H9 (cell line): ENCODE measurements at regions not wholly inside any gene's neighbourhood (a gene's known extent, or its start where the extent isn't known, plus 50 kb on each side); places are given as distances from the start of the nearest gene placed in this dataset.

Source experiments
- DNase-seq: peaks from one replicate; pipeline ENCODE4 v3.0.0-alpha.2; 2017
- H2AFZ ChIP-seq: one replicate; pipeline ENCODE4 v1.6.1; 2013; ENCODE audit warnings: mild to moderate bottlenecking, low read length, control low read depth, moderate library complexity
- H2AK5ac ChIP-seq: 2 replicates; pipeline ENCODE4 v1.6.1; 2013; ENCODE audit warnings: low read length, control low read depth, mixed read lengths; ENCODE audit not compliant: insufficient read length
- H2BK120ac ChIP-seq: one replicate; pipeline ENCODE4 v1.6.1; 2013; ENCODE audit warnings: low read depth, mild to moderate bottlenecking, low read length, control low read depth, inconsistent platforms; ENCODE audit not compliant: poor library complexity, severe bottlenecking
- H2BK12ac ChIP-seq: 2 replicates; pipeline ENCODE4 v1.6.1; 2013; ENCODE audit warnings: low read length, control low read depth, mixed read lengths, low read depth; ENCODE audit not compliant: insufficient read length
- H2BK15ac ChIP-seq: 2 replicates; pipeline ENCODE4 v1.6.1; 2013; ENCODE audit warnings: low read depth, low read length, control low read depth
- H2BK20ac ChIP-seq: one replicate; pipeline ENCODE4 v1.6.1; 2013; ENCODE audit warnings: low read depth, mild to moderate bottlenecking, low read length, control low read depth, inconsistent platforms; ENCODE audit not compliant: poor library complexity, severe bottlenecking
- H2BK5ac ChIP-seq: 2 replicates; pipeline ENCODE4 v1.6.1; 2013; ENCODE audit warnings: low read length, control low read depth, mixed read lengths; ENCODE audit not compliant: insufficient read length
- H3K14ac ChIP-seq: 2 replicates; pipeline ENCODE4 v1.6.1; 2013; ENCODE audit warnings: low read length, control low read depth; ENCODE audit not compliant: insufficient read depth
- H3K18ac ChIP-seq: 2 replicates; pipeline ENCODE4 v1.6.1; 2013; ENCODE audit warnings: low read depth, mild to moderate bottlenecking, mixed read lengths, low read length, control low read depth; ENCODE audit not compliant: insufficient read length
- H3K23ac ChIP-seq: 2 replicates; pipeline ENCODE4 v1.6.1; 2013; ENCODE audit warnings: low read length, control low read depth, mixed read lengths, low read depth; ENCODE audit not compliant: insufficient read length
- H3K23me2 ChIP-seq: 2 replicates; pipeline ENCODE4 v1.6.1; 2013; ENCODE audit warnings: low read depth, mild to moderate bottlenecking, mixed read lengths, low read length, control low read depth; ENCODE audit not compliant: insufficient read length, poor library complexity, severe bottlenecking
- H3K27ac ChIP-seq: 2 replicates; pipeline ENCODE4 v1.5.1; 2013; ENCODE audit warnings: low read length, control low read depth, mixed read lengths, low read depth; ENCODE audit not compliant: insufficient read length
- H3K27me3 ChIP-seq: 2 replicates; pipeline ENCODE4 v1.6.1; 2013; ENCODE audit warnings: low read length, control low read depth, inconsistent platforms; ENCODE audit not compliant: insufficient read depth
- H3K4ac ChIP-seq: 2 replicates; pipeline ENCODE4 v1.6.1; 2013; ENCODE audit warnings: low read depth, mild to moderate bottlenecking, control low read depth, inconsistent platforms, low read length, moderate library complexity
- H3K4me1 ChIP-seq: 2 replicates; pipeline ENCODE4 v1.6.1; 2013; ENCODE audit warnings: low read length, control low read depth, inconsistent platforms; ENCODE audit not compliant: insufficient read depth
- H3K4me2 ChIP-seq: 2 replicates; pipeline ENCODE4 v1.6.1; 2013; ENCODE audit warnings: low read length, control low read depth, mixed read lengths; ENCODE audit not compliant: insufficient read length, insufficient read depth
- H3K56ac ChIP-seq: 2 replicates; pipeline ENCODE4 v1.6.1; 2013; ENCODE audit warnings: low read depth, mild to moderate bottlenecking, mixed read lengths, low read length, control low read depth; ENCODE audit not compliant: insufficient read length
- H3K79me1 ChIP-seq: 2 replicates; pipeline ENCODE4 v1.6.1; 2013; ENCODE audit warnings: low read depth, mild to moderate bottlenecking, moderate library complexity, low read length, control low read depth, inconsistent platforms; ENCODE audit not compliant: insufficient read depth, poor library complexity, severe bottlenecking
- H3K79me2 ChIP-seq: 2 replicates; pipeline ENCODE4 v1.6.1; 2013; ENCODE audit warnings: low read length, control low read depth, inconsistent platforms; ENCODE audit not compliant: insufficient read depth
- H3K9ac ChIP-seq: 2 replicates; pipeline ENCODE4 v1.6.1; 2013; ENCODE audit warnings: low read length, control low read depth, mixed read lengths; ENCODE audit not compliant: insufficient read length; ENCODE audit errors: extremely low read depth
- H3K9me3 ChIP-seq: one replicate; pipeline ENCODE4 v1.6.1; 2013; ENCODE audit warnings: low read depth, low read length, inconsistent platforms; ENCODE audit not compliant: control insufficient read depth
- H3T11ph ChIP-seq: one replicate; pipeline ENCODE4 v1.6.1; 2013; ENCODE audit warnings: mild to moderate bottlenecking, low read length, control low read depth, inconsistent platforms
- H4K20me1 ChIP-seq: one replicate; pipeline ENCODE4 v1.6.1; 2013; ENCODE audit not compliant: control insufficient read depth, insufficient read length, insufficient read depth
- H4K5ac ChIP-seq: 2 replicates; pipeline ENCODE4 v1.6.1; 2013; ENCODE audit warnings: low read depth, mild to moderate bottlenecking, mixed read lengths, low read length, control low read depth; ENCODE audit not compliant: insufficient read length
- H4K8ac ChIP-seq: replicated peaks from 2 replicates; pipeline ENCODE4 v1.6.1; 2013; ENCODE audit warnings: low read length, control low read depth, mixed read lengths, low read depth; ENCODE audit not compliant: insufficient read length
- H4K91ac ChIP-seq: 2 replicates; pipeline ENCODE4 v1.6.1; 2013; ENCODE audit warnings: low read depth, mild to moderate bottlenecking, moderate library complexity, mixed read lengths, low read length, control low read depth; ENCODE audit not compliant: insufficient read length
- H3K27ac Mint-ChIP-seq, 3 experiments: 2 replicates in 2 of 3; 3 replicates in 1 of 3; pipeline ENCODE4 v1.8.0; 2020 to 2021; ENCODE audit warnings: mixed read lengths in 3 of 3, mild to moderate bottlenecking in 1 of 3, moderate library complexity in 1 of 3
- H3K27me3 Mint-ChIP-seq: 2 replicates; pipeline ENCODE4 v1.8.0; 2021; ENCODE audit warnings: low read depth, mild to moderate bottlenecking, moderate library complexity, mixed read lengths
- H3K36me3 Mint-ChIP-seq, 3 experiments: 2 replicates in 2 of 3; 3 replicates in 1 of 3; pipeline ENCODE4 v1.8.0; 2020 to 2021; ENCODE audit warnings: low read depth in 3 of 3, mixed read lengths in 3 of 3; ENCODE audit not compliant: insufficient read depth in 1 of 3
- H3K4me1 Mint-ChIP-seq, 2 experiments: 2 replicates each; pipeline ENCODE4 v1.8.0; 2020; ENCODE audit warnings: mixed read lengths in 2 of 2
- H3K4me3 Mint-ChIP-seq, 2 experiments: 2 replicates in 1 of 2; 3 replicates in 1 of 2; pipeline ENCODE4 v1.8.0; 2020 to 2021; ENCODE audit warnings: mild to moderate bottlenecking in 2 of 2, mixed read lengths in 2 of 2, moderate library complexity in 1 of 2
- H3K9me3 Mint-ChIP-seq, 2 experiments: 2 replicates in 1 of 2; 3 replicates in 1 of 2; pipeline ENCODE4 v1.8.0; 2020; ENCODE audit warnings: mild to moderate bottlenecking in 2 of 2, mixed read lengths in 2 of 2, moderate library complexity in 1 of 2
- CTCF ChIP-seq: fragments of 200-600 bp; sonication (generic); conservative IDR thresholded peaks from 3 replicates; pipeline ENCODE4 v1.8.0; 2021; ENCODE audit warnings: antibody characterized with exemption, mild to moderate bottlenecking
- WGBS: extraction: QIAGEN DNeasy Blood & Tissue Kit; methylation state at CpG from one replicate; pipeline ENCODE4 v1.1.7; 2013; ENCODE audit warnings: missing lambda C conversion rate, low lambda C conversion rate, mixed read lengths; ENCODE audit not compliant: insufficient read length; ENCODE audit errors: extremely low coverage; 5-methylcytosine and 5-hydroxymethylcytosine counted together

- H3K23me2 ChIP-seq = no peaks in the 10 kb centered on the region
- H2AFZ ChIP-seq = no peak overlapping the region
- no peak overlapping the region for H4K91ac ChIP-seq
- no peaks in the 10 kb centered on the region for H3K79me2 ChIP-seq
- no peaks in the 10 kb centered on the region for H3K36me3 Mint-ChIP-seq
- H3K4me3 Mint-ChIP-seq = no peak overlapping the region
- no peak for TF ChIP-seq CTCF
- H3K4me1 Mint-ChIP-seq = peaks cover 7 to 9% of the 10 kb centered on the region in 2 experiments
- H2BK12ac ChIP-seq = no peak overlapping the region
- H3K23ac ChIP-seq = no peak overlapping the region
- H2BK20ac ChIP-seq = no peak overlapping the region
- no peak overlapping the region for H2BK120ac ChIP-seq
- no peaks in the 10 kb centered on the region for H3K4me1 ChIP-seq
- no peak overlapping the region for H3K18ac ChIP-seq
- no peak overlapping the region for H4K8ac ChIP-seq
- H2AK5ac ChIP-seq = no peak overlapping the region
- H3K79me1 ChIP-seq = no peaks in the 10 kb centered on the region
- no peak overlapping the region for H3K4me2 ChIP-seq
- no peak overlapping the region for H3K9ac ChIP-seq
- no peak overlapping the region for H4K5ac ChIP-seq
- H3T11ph ChIP-seq = no peak overlapping the region
- no peak overlapping the region for H3K4ac ChIP-seq
- H2BK15ac ChIP-seq = no peak overlapping the region
- H3K27ac Mint-ChIP-seq = no peak overlapping the region
- H3K9me3 ChIP-seq = no peaks in the 10 kb centered on the region
- H3K9me3 Mint-ChIP-seq = no peaks in the 10 kb centered on the region
- H3K56ac ChIP-seq = no peak overlapping the region
- no peak overlapping the region for H3K14ac ChIP-seq
- no peak overlapping the region for H3K27ac ChIP-seq
- no peaks in the 10 kb centered on the region for H4K20me1 ChIP-seq
- H3K27me3 ChIP-seq = no peaks in the 10 kb centered on the region
- H3K27me3 Mint-ChIP-seq = no peaks in the 10 kb centered on the region
- WGBS = no CpG with 5 or more reads among the region's 5 CpGs
- DNase-seq = no peak
- H2BK5ac ChIP-seq = no peak overlapping the region
Observed at GRCh38 chr13:44807449-44808034, 181.7 kb downstream of the NUFIP1 start.
